HG03521 (cell line): ENCODE measurements at regions not wholly inside any gene's neighbourhood (a gene's known extent, or its start where the extent isn't known, plus 50 kb on each side); places are given as distances from the start of the nearest gene placed in this dataset.
"Not testable (repeated sequence)": the region's sequence is repeated elsewhere in the genome, so short reads cannot be mapped to it uniquely, and the experiment has no call there.

ENCODE experiments used
- ATAC-seq: cut with Tn5 transposase; IDR thresholded peaks from one replicate; pipeline ENCODE4 v1.9.1; 2021; ENCODE audit warnings: mild to moderate bottlenecking, moderate library complexity; ENCODE audit not compliant: unreplicated experiment

GRCh38 chrX:13518126-13518525, 51.3 kb upstream of the EGFL6 start:
- no peak for ATAC-seq

- no peak for ATAC-seq
These were observed 54.0 kb upstream of the EGFL6 start for GRCh38 chrX:13515211-13515930.

GRCh38 chrX:13511944-13512330, 57.5 kb upstream of the EGFL6 start:
- ATAC-seq, result no peak

GRCh38 chrX:13511241-13511943, 58.0 kb upstream of the EGFL6 start:
- no peak for ATAC-seq

GRCh38 chrX:13507893-13508292, 61.5 kb upstream of the EGFL6 start:
- ATAC-seq, result no peak

GRCh38 chrX:13506574-13506973, 62.8 kb upstream of the EGFL6 start:
- ATAC-seq, result no peak

- ATAC-seq, result no peak
These were observed 66.8 kb upstream of the EGFL6 start for GRCh38 chrX:13502590-13502989.

- ATAC-seq, result no peak
These were observed 69.7 kb upstream of the EGFL6 start for GRCh38 chrX:13499736-13500135.

- ATAC-seq, result no peak
These were observed 71.2 kb upstream of the EGFL6 start for GRCh38 chrX:13498238-13498637.

GRCh38 chrX:13495232-13495631, 74.2 kb upstream of the EGFL6 start:
- no peak for ATAC-seq

- no peak for ATAC-seq
These were observed 74.8 kb upstream of the EGFL6 start for GRCh38 chrX:13494562-13494961.

GRCh38 chrX:13493659-13494058, 75.7 kb upstream of the EGFL6 start:
- ATAC-seq, result no peak

GRCh38 chrX:13492286-13492685, 77.1 kb upstream of the EGFL6 start:
- no peak for ATAC-seq

GRCh38 chrX:13491061-13491460, 78.3 kb upstream of the EGFL6 start:
- no peak for ATAC-seq

- no peak for ATAC-seq
These were observed 79.9 kb upstream of the EGFL6 start for GRCh38 chrX:13489454-13489853.

GRCh38 chrX:13487731-13488505, 81.5 kb upstream of the EGFL6 start:
- ATAC-seq, result no peak

- no peak for ATAC-seq
These were observed 84.2 kb upstream of the EGFL6 start for GRCh38 chrX:13485167-13485566.

- no peak for ATAC-seq
These were observed 85.6 kb upstream of the EGFL6 start for GRCh38 chrX:13483773-13484172.

GRCh38 chrX:13482746-13483541, 86.5 kb upstream of the EGFL6 start:
- no peak for ATAC-seq

- ATAC-seq, result not testable (repeated sequence)
These were observed 88.6 kb upstream of the EGFL6 start for GRCh38 chrX:13480780-13481179.

- no peak for ATAC-seq
These were observed 90.0 kb upstream of the EGFL6 start for GRCh38 chrX:13479452-13479813.
